ENCODE measurements at regions not wholly inside any gene's neighbourhood (a gene's known extent, or its start where the extent isn't known, plus 50 kb on each side); places are given as distances from the start of the nearest gene placed in this dataset.

- TF ChIP-seq CTCF (conservative IDR thresholded peaks at IDR 0.05; ENCODE audit: low read length) (no peak), EZH2phosphoT487 (IDR thresholded peaks at IDR 0.05; ENCODE audit: borderline replicate concordance, low read depth, low read length) (no peak)
These were observed 55.5 kb upstream of the LOXL4 start for GRCh38 chr10:98323221-98324164.
